OCI-LY7 (cell line): ENCODE measurements at regions not wholly inside any gene's neighbourhood (a gene's known extent, or its start where the extent isn't known, plus 50 kb on each side); places are given as distances from the start of the nearest gene placed in this dataset.

Source experiments
- BruUV-seq: library from RNA; stranded (reverse); fragments of 400-500 nt; replicated peaks from 2 replicates; lab custom pipeline; 2021; lab: Mats Ljungman, UMichigan
- CTCF ChIA-PET: fragments of 300-600 bp; sonication (Branson Sonifier 250); formaldehyde crosslinking; loops from one replicate; lab custom pipeline; 2022; ENCODE audit warnings: antibody characterized with exemption; ENCODE audit not compliant: unreplicated experiment; lab: Charles Lee
- POLR2A ChIA-PET: fragments of 300-600 bp; sonication (Branson Sonifier 250); formaldehyde crosslinking; loops from one replicate; lab custom pipeline; 2022; ENCODE audit warnings: antibody characterized with exemption; lab: Charles Lee
- DNase-seq: peaks from one replicate; pipeline ENCODE4 v3.0.0-alpha.2; 2015; ENCODE audit warnings: low spot score
- H2AFZ ChIP-seq: fragments of 200-600 bp; sonication (generic), shearing (Covaris generic); 2 replicates; pipeline ENCODE4 v1.6.1; 2014; ENCODE audit warnings: mild to moderate bottlenecking, antibody characterized with exemption, low read length, moderate library complexity
- H3K27ac ChIP-seq: fragments of 200-600 bp; sonication (generic); 2 replicates; pipeline ENCODE4 v1.5.1; 2014; ENCODE audit warnings: mixed run types, low read depth, mild to moderate bottlenecking, moderate library complexity, low read length, inconsistent platforms; ENCODE audit not compliant: poor library complexity, severe bottlenecking
- H3K36me3 ChIP-seq: fragments of 200-600 bp; sonication (generic); 2 replicates; pipeline ENCODE4 v1.6.1; 2014; ENCODE audit warnings: mild to moderate bottlenecking, antibody characterized with exemption, low read length, moderate library complexity, mixed read lengths; ENCODE audit not compliant: insufficient read depth
- H3K4me1 ChIP-seq: fragments of 200-600 bp; sonication (generic); 2 replicates; pipeline ENCODE4 v1.5.1; 2014; ENCODE audit warnings: mild to moderate bottlenecking, low read length; ENCODE audit not compliant: insufficient read depth, poor library complexity, severe bottlenecking
- H3K4me2 ChIP-seq: fragments of 200-600 bp; sonication (generic); 2 replicates; pipeline ENCODE4 v1.6.1; 2014; ENCODE audit warnings: mild to moderate bottlenecking, low read length
- H3K4me3 ChIP-seq: fragments of 200-600 bp; sonication (generic); 2 replicates; pipeline ENCODE4 v1.5.1; 2014; ENCODE audit warnings: mild to moderate bottlenecking, low read depth, low read length; ENCODE audit not compliant: poor library complexity, severe bottlenecking
- H3K79me2 ChIP-seq: fragments of 200-600 bp; sonication (generic); 2 replicates; pipeline ENCODE4 v1.6.1; 2016; ENCODE audit warnings: low read depth, mild to moderate bottlenecking, low read length, moderate library complexity, mixed read lengths; ENCODE audit not compliant: insufficient read depth
- H3K9me2 ChIP-seq: fragments of 200-600 bp; sonication (generic); 2 replicates; pipeline ENCODE4 v1.6.1; 2016; ENCODE audit warnings: mild to moderate bottlenecking, low read length, mixed read lengths; ENCODE audit not compliant: insufficient read depth
- H3K9me3 ChIP-seq: fragments of 200-600 bp; sonication (generic); 2 replicates; pipeline ENCODE4 v1.6.1; 2014; ENCODE audit warnings: mild to moderate bottlenecking, mixed run types, low read length, mixed read lengths
- H4K20me1 ChIP-seq: fragments of 200-600 bp; sonication (generic); 2 replicates; pipeline ENCODE4 v1.6.1; 2014; ENCODE audit warnings: mild to moderate bottlenecking, antibody characterized with exemption, low read length, moderate library complexity, mixed read lengths; ENCODE audit not compliant: insufficient read depth
- EZH2phosphoT487 ChIP-seq: fragments of 200-600 bp; sonication (generic); IDR thresholded peaks from 2 replicates; pipeline ENCODE4 v1.6.1; 2018; ENCODE audit warnings: low read depth, borderline replicate concordance, mild to moderate bottlenecking, mixed run types, antibody characterized with exemption, low read length, moderate library complexity, mixed read lengths
- intact Hi-C: fragments of 100-400 bp; cut with micrococcal nuclease; formaldehyde crosslinking; loops from one replicate; pipeline ENCODE4 v1.10.0; 2022; ENCODE audit not compliant: unreplicated experiment
- TF ChIP-seq, protein P1 (sequence below): fragments of 200-600 bp; sonication (generic); conservative IDR thresholded peaks from 2 replicates; pipeline ENCODE4 v1.5.1; 2014; ENCODE audit warnings: mild to moderate bottlenecking, antibody characterized with exemption, low read length, moderate library complexity, mixed read lengths

DNA sequence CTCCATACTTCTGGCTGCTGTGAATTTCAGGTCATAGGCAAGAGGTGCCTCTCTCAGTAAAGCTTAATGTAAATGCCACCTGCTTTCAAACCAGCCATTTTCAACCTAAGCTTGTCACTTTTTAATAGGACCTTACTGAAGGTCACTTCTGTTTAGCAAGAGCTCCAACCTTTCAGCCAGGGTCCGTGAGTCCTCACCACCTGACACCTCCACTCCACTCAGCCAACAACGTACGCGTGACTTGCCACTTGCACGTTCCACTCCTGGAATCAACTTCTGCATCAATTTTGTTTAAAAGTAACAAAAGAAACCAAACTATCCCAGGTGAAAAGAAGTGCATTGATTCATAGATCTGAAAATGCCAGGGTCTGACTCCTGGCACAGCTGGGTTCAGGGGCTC is 114.4 kb downstream of the TRIM29 start:
- H4K20me1 ChIP-seq: no peaks in the 10 kb centered on the region
- BruUV-seq: no TSS peak
- no peak overlapping the region for H3K27ac ChIP-seq
- H3K9me2 ChIP-seq: no peaks in the 10 kb centered on the region
- H3K4me3 ChIP-seq: no peak overlapping the region
- ChIA-PET CTCF (no interaction called here), POLR2A (no interaction called here)
- H3K4me2 ChIP-seq: no peak overlapping the region
- TF ChIP-seq, protein P1, sequence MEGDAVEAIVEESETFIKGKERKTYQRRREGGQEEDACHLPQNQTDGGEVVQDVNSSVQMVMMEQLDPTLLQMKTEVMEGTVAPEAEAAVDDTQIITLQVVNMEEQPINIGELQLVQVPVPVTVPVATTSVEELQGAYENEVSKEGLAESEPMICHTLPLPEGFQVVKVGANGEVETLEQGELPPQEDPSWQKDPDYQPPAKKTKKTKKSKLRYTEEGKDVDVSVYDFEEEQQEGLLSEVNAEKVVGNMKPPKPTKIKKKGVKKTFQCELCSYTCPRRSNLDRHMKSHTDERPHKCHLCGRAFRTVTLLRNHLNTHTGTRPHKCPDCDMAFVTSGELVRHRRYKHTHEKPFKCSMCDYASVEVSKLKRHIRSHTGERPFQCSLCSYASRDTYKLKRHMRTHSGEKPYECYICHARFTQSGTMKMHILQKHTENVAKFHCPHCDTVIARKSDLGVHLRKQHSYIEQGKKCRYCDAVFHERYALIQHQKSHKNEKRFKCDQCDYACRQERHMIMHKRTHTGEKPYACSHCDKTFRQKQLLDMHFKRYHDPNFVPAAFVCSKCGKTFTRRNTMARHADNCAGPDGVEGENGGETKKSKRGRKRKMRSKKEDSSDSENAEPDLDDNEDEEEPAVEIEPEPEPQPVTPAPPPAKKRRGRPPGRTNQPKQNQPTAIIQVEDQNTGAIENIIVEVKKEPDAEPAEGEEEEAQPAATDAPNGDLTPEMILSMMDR: no peak
- intact Hi-C loops: no loop called here
- H2AFZ ChIP-seq: no peak overlapping the region
- no peaks in the 10 kb centered on the region for H3K9me3 ChIP-seq
- no peaks in the 10 kb centered on the region for H3K4me1 ChIP-seq
- no peak for DNase-seq
- no peaks in the 10 kb centered on the region for H3K36me3 ChIP-seq
- no peaks in the 10 kb centered on the region for H3K79me2 ChIP-seq

DNA sequence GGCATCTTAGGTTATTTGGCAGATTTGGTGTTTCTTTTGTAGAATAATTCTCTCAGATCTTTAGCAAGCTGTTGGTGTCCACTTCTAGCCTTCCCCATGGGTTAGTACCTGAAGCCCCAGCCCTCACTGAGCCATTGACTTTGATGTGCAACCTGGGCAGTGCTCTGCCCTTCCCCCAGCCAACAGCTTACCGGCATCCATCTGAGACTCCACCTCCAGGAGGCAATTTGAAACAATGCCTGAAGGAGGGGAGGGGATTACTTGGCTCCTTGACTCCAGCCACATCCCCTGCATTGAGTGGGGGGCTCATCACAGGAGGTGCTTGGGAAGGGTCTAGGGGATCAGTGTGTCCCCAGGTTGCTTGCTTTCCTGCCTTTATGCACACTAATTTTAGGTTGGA is 114.8 kb downstream of the TRIM29 start:
- no peaks in the 10 kb centered on the region for H4K20me1 ChIP-seq
- H3K36me3 ChIP-seq: no peaks in the 10 kb centered on the region
- POLR2A ChIA-PET: no interaction called here
- CTCF ChIA-PET: no interaction called here
- BruUV-seq: no TSS peak
- no peaks in the 10 kb centered on the region for H3K9me3 ChIP-seq
- H3K27ac ChIP-seq: no peak overlapping the region
- intact Hi-C loops: no loop called here
- no peak for DNase-seq
- no peak overlapping the region for H2AFZ ChIP-seq
- H3K4me3 ChIP-seq: no peak overlapping the region
- H3K4me1 ChIP-seq: no peaks in the 10 kb centered on the region
- no peak overlapping the region for H3K4me2 ChIP-seq
- no peak for TF ChIP-seq EZH2phosphoT487
- TF ChIP-seq, protein P1: no peak
- H3K79me2 ChIP-seq: no peaks in the 10 kb centered on the region
- H3K9me2 ChIP-seq: no peaks in the 10 kb centered on the region

GRCh38 chr11:120022617-120023016 is 115.3 kb downstream of the TRIM29 start:
- TF ChIP-seq, protein P1: no peak
- no peak for TF ChIP-seq EZH2phosphoT487
- Histone ChIP-seq H3K9me2 (no peaks in the 10 kb centered on the region), H3K36me3 (no peaks in the 10 kb centered on the region), H2AFZ (no peak overlapping the region), H3K27ac (no peak overlapping the region), H3K9me3 (no peaks in the 10 kb centered on the region), H3K4me2 (no peak overlapping the region), H3K4me3 (no peak overlapping the region), H3K79me2 (no peaks in the 10 kb centered on the region), H3K4me1 (no peaks in the 10 kb centered on the region), H4K20me1 (no peaks in the 10 kb centered on the region)
- DNase-seq: no peak
- ChIA-PET CTCF (no interaction called here), POLR2A (no interaction called here)
- BruUV-seq: no TSS peak
- intact Hi-C loops: no loop called here
